Prostate gland (tissue), 2 donors: ENCODE measurements at regions not wholly inside any gene's neighbourhood (a gene's known extent, or its start where the extent isn't known, plus 50 kb on each side); places are given as distances from the start of the nearest gene placed in this dataset.

Experiments used
- DNase-seq: peaks from one replicate; pipeline ENCODE4 v3.0.0-alpha.2; 2019; ENCODE audit warnings: low spot score
- H3K27ac ChIP-seq, 2 donors: fragments of 200-600 bp; sonication (generic); 2 replicates each; pipeline ENCODE4 v1.5.1; 2017 to 2019
- H3K27me3 ChIP-seq: fragments of 200-600 bp; sonication (generic); replicated peaks from 2 replicates; pipeline ENCODE4 v1.5.1; 2019; ENCODE audit not compliant: insufficient read depth
- H3K36me3 ChIP-seq, 2 donors: fragments of 200-600 bp; sonication (generic); 1 replicate in 1 of 2; 2 replicates in 1 of 2; pipeline versions ENCODE4 v1.5.1 to v1.8.1; 2017 to 2019
- H3K4me1 ChIP-seq: fragments of 200-600 bp; sonication (generic); replicated peaks from 2 replicates; pipeline ENCODE4 v1.5.1; 2019
- H3K4me3 ChIP-seq, 2 donors: fragments of 200-600 bp; sonication (generic); 2 replicates each; pipeline ENCODE4 v1.5.1; 2017 to 2019
- H3K9me3 ChIP-seq: fragments of 200-600 bp; sonication (generic); 2 replicates; pipeline ENCODE4 v1.5.1; 2017
- CTCF ChIP-seq, 4 experiments: fragments of 200-600 bp in 2 of 4; fragments of 450-650 bp in 2 of 4; sonication (generic) in 2 of 4; IDR thresholded peaks; 1 replicate in 3 of 4; 2 replicates in 1 of 4; pipeline ENCODE4 v1.5.1; 2016 to 2019; ENCODE audit warnings: antibody characterized with exemption in 4 of 4, mild to moderate bottlenecking in 2 of 4, moderate library complexity in 2 of 4
- POLR2A ChIP-seq: fragments of 450-650 bp; IDR thresholded peaks from one replicate; pipeline ENCODE4 v1.6.1; 2016; ENCODE audit warnings: antibody characterized with exemption, mild to moderate bottlenecking
- POLR2AphosphoS5 ChIP-seq: sonication (generic); formaldehyde crosslinking; IDR thresholded peaks from one replicate; pipeline ENCODE4 v1.6.1; 2017; ENCODE audit warnings: antibody characterized with exemption
- WGBS: methylation state at CpG from one replicate; pipeline ENCODE4 v1.1.5; 2018; 5-methylcytosine and 5-hydroxymethylcytosine counted together
- intact Hi-C: fragments of 100-400 bp; cut with DNase I; formaldehyde crosslinking; loops from one replicate; pipeline ENCODE4 v1.14.2; 2022

- H3K36me3 ChIP-seq, result no peaks in the 10 kb centered on the region
- intact Hi-C loops, result loop anchor here (2.0 kb wide), 1 partner anchor 59 kb away; no protein-coding TSS in a partner anchor
- no peaks in the 10 kb centered on the region for H3K9me3 ChIP-seq
- H3K27me3 ChIP-seq, result no peaks in the 10 kb centered on the region
- DNase-seq, result peak; percentile 62
- H3K27ac ChIP-seq, result peak overlapping the region; percentile 74 to 82
- 12% methylated on average over 4 of the region's 4 CpGs for WGBS
- H3K4me1 ChIP-seq, result no peaks in the 10 kb centered on the region
- no peak overlapping the region for H3K4me3 ChIP-seq
- TF ChIP-seq POLR2A (no peak), POLR2AphosphoS5 (peak; percentile 74)
Observed at GRCh38 chr10:29795850-29796249, 161.1 kb upstream of the SVIL start.

GRCh38 chr10:29794776-29795611 lies 160.2 kb upstream of the SVIL start:
- intact Hi-C loops, result loop anchor here (2.0 kb wide), 1 partner anchor 58 kb away; no protein-coding TSS in a partner anchor
- no peaks in the 10 kb centered on the region for H3K27me3 ChIP-seq
- 24% methylated on average over 11 of the region's 11 CpGs for WGBS
- DNase-seq, result peak; percentile 41
- peak overlapping the region; percentile 74 to 82 for H3K27ac ChIP-seq
- no peaks in the 10 kb centered on the region for H3K4me1 ChIP-seq
- TF ChIP-seq POLR2AphosphoS5, result peak; percentile 66
- TF ChIP-seq POLR2A, result no peak
- no peak overlapping the region for H3K4me3 ChIP-seq
- H3K36me3 ChIP-seq, result no peaks in the 10 kb centered on the region
- H3K9me3 ChIP-seq, result no peaks in the 10 kb centered on the region

DNA sequence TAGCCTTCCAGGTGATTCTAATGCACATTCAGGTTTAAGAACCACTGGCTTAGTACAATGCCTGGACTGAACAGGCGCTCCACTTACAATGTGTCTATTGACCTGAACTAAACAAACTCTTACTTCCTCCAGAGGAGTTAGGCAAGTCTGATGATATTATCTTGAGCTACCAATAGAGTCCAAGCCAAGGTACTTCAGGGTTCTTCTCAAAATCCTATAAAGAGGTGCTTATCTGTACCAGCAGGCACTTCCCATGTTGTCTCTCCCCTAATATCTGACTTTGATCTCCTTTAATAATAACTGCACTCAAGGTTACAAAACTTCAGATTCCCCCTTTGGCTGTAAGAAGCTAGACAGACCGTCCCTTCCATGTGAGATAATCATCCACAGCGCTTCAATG lies 157.0 kb upstream of the SVIL start:
- H3K36me3 ChIP-seq, result no peaks in the 10 kb centered on the region
- DNase-seq, result peak; percentile 24
- H3K27ac ChIP-seq, result peak overlapping the region; percentile 16 to 54
- H3K27me3 ChIP-seq, result no peaks in the 10 kb centered on the region
- intact Hi-C loops, result no loop called here
- no peaks in the 10 kb centered on the region for H3K9me3 ChIP-seq
- TF ChIP-seq CTCF (IDR thresholded peaks at IDR 0.05), result no peak
- TF ChIP-seq POLR2AphosphoS5, result peak; percentile 74
- H3K4me1 ChIP-seq, result no peaks in the 10 kb centered on the region
- H3K4me3 ChIP-seq, result no peak overlapping the region
- WGBS, result 46% methylated on average over 3 of the region's 3 CpGs

- no peaks in the 10 kb centered on the region for H3K27me3 ChIP-seq
- TF ChIP-seq POLR2A, result no peak
- TF ChIP-seq POLR2AphosphoS5, result peak; percentile 62
- TF ChIP-seq CTCF (IDR thresholded peaks at IDR 0.05), result no peak
- peak overlapping the region; percentile 16 to 54 for H3K27ac ChIP-seq
- 10% methylated on average over 2 of the region's 2 CpGs for WGBS
- no peak for DNase-seq
- H3K36me3 ChIP-seq, result no peaks in the 10 kb centered on the region
- H3K9me3 ChIP-seq, result no peaks in the 10 kb centered on the region
- H3K4me1 ChIP-seq, result no peaks in the 10 kb centered on the region
- intact Hi-C loops, result no loop called here
- H3K4me3 ChIP-seq, result no peak overlapping the region
Observed at GRCh38 chr10:29790207-29790606, 155.4 kb upstream of the SVIL start.

DNA sequence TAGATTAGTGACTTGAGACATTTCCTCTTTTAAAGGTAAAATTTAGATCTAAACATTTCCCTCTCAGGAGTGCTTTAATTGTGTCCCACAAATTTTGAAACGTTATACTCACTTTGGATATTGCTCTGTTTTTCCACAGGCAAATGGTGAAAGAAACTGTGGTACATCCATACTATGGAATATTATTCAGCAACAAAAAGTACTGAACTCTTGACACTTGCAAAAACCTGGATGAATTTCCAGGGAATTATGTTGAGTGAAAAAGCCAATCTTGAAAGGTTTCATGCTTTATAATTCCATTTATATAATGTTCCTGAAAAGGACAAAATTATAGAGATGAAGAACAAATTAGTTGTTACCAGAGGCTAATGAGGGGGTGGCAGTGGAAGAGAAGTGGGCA lies 153.3 kb upstream of the SVIL start:
- H3K4me1 ChIP-seq, result no peaks in the 10 kb centered on the region
- no peaks in the 10 kb centered on the region for H3K9me3 ChIP-seq
- H3K36me3 ChIP-seq, result no peaks in the 10 kb centered on the region
- TF ChIP-seq POLR2AphosphoS5 (no peak), CTCF (IDR thresholded peaks at IDR 0.05) (no peak), POLR2A (no peak)
- DNase-seq, result no peak
- intact Hi-C loops, result no loop called here
- H3K4me3 ChIP-seq, result no peak overlapping the region
- WGBS, result 75% methylated on average over 1 of the region's 1 CpG
- no peak overlapping the region for H3K27ac ChIP-seq
- H3K27me3 ChIP-seq, result no peaks in the 10 kb centered on the region

DNA sequence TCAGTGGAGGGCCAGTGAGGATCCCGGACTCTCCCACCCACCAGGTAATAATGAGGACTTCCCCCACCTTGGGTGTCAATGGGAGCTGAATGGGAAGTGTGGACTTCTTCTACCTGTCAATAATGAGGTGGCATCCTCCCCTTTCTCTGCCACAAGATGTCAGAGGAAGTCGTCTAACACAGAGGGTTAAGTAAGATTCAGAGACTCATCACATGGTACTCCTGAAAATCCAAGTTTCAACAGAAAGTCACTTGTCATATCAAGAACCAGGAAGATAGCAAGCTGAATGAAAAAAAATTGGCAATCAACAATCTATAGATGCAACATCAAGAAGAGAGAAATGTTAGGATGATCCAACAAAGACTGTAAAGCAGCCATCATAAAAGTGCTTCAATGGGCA lies 150.9 kb upstream of the SVIL start:
- Histone ChIP-seq H3K4me1 (no peaks in the 10 kb centered on the region), H3K27me3 (no peaks in the 10 kb centered on the region), H3K27ac (no peak overlapping the region), H3K36me3 (no peaks in the 10 kb centered on the region), H3K4me3 (no peak overlapping the region), H3K9me3 (no peaks in the 10 kb centered on the region)
- WGBS, result 92% methylated on average over 2 of the region's 2 CpGs
- intact Hi-C loops, result no loop called here
- no peak for DNase-seq
- TF ChIP-seq POLR2AphosphoS5 (no peak), POLR2A (no peak), CTCF (IDR thresholded peaks at IDR 0.05) (no peak)
